Sigmoid colon (tissue), 4 donors: ENCODE measurements at regions not wholly inside any gene's neighbourhood (a gene's known extent, or its start where the extent isn't known, plus 50 kb on each side); places are given as distances from the start of the nearest gene placed in this dataset.

Experiments
- CTCF ChIP-seq, 4 experiments: fragments of 450-650 bp in 3 of 4; fragments of 200-600 bp in 1 of 4; IDR thresholded peaks; one replicate each; pipeline ENCODE4 v1.5.1; 2016 to 2019; ENCODE audit warnings: antibody characterized with exemption in 4 of 4, mild to moderate bottlenecking in 3 of 4, moderate library complexity in 2 of 4
- EP300 ChIP-seq, 4 donors: sonication (generic); formaldehyde crosslinking; IDR thresholded peaks; one replicate each; pipeline ENCODE4 v1.6.1; 2017; ENCODE audit warnings: antibody characterized with exemption in 4 of 4
- POLR2A ChIP-seq, 2 donors: fragments of 450-650 bp; IDR thresholded peaks; one replicate each; pipeline ENCODE4 v1.6.1; 2016; ENCODE audit warnings: antibody characterized with exemption in 2 of 2, mild to moderate bottlenecking in 2 of 2, moderate library complexity in 2 of 2
- POLR2AphosphoS5 ChIP-seq, 4 donors: sonication (generic); formaldehyde crosslinking; IDR thresholded peaks; one replicate each; pipeline ENCODE4 v1.6.1; 2017; ENCODE audit warnings: antibody characterized with exemption in 4 of 4

DNA sequence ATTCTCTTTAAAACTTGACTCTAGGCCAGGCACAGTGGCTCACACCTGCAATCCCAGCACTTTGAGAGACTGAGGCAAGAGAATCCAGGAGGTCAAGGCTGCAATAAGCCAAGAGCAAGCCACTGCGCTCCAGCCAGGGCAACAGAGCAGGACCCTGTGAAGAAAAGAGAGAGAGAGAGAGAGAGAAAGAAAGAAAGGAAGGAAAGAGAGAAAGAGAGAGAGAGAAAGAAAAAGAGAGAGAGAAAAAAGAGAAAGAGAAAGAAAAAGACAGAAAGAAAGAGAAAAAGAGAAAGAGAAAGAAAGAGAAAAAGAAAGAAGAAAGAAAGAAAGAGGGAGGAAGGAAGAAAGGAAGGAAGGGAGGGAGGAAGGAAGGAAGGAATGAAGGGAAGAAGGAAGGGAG, 76.7 kb downstream of the RIN2 start:
- TF ChIP-seq POLR2AphosphoS5 (IDR thresholded peaks at IDR 0.05) (no peak), EP300 (IDR thresholded peaks at IDR 0.05) (no peak), POLR2A (IDR thresholded peaks at IDR 0.05) (no peak), CTCF (IDR thresholded peaks at IDR 0.05) (no peak)
